ENCODE measurements at regions not wholly inside any gene's neighbourhood (a gene's known extent, or its start where the extent isn't known, plus 50 kb on each side); places are given as distances from the start of the nearest gene placed in this dataset.

- Histone ChIP-seq H3K27ac (no peak overlapping the region), H3K27me3 (no peaks in the 10 kb centered on the region), H3K4me1 (ENCODE audit: insufficient read depth) (no peaks in the 10 kb centered on the region), H3K4me3 (no peak overlapping the region), H3K9me3 (no peaks in the 10 kb centered on the region), H3K36me3 (no peaks in the 10 kb centered on the region)
- intact Hi-C loops (cut with DNase I): no loop called here
- WGBS, 3 donors: 91 to 94% (median 93%) methylated on average over 6 of the region's 6 CpGs
- DNase-seq: no peak
- no peak for TF ChIP-seq POLR2A (IDR thresholded peaks at IDR 0.05)
- TF ChIP-seq CTCF (IDR thresholded peaks at IDR 0.05): no peak
- TF ChIP-seq EP300 (IDR thresholded peaks at IDR 0.05): no peak
Measured at GRCh38 chr10:4028854-4029583, 244.0 kb upstream of the KLF6 start.

DNA sequence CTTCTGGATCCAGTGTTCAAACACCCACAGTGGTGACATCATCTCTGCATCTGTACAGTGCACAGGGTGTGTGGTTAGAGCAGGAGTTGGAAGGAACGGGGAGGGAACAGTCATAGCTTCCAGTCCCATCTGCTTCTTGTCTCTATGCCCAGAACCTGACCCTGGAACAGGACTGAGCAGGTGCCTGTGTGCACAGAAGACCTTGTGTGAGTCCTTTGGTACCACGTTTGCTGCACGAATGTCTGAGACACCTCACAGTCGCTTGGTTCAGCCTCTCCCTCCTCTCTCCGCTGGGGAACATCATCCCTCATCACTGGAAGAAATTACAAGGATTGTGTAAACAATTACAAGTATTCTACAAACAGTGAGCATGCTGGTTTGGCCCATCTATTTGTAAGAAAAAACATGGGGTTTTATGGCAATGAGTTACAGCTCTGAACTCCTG is 243.0 kb upstream of the KLF6 start:
- TF ChIP-seq CTCF (IDR thresholded peaks at IDR 0.05): no peak
- no peak for TF ChIP-seq POLR2A (IDR thresholded peaks at IDR 0.05)
- no peak for TF ChIP-seq EP300 (IDR thresholded peaks at IDR 0.05)
- intact Hi-C loops (cut with DNase I): no loop called here
- 72 to 91% (median 76%) methylated on average over 5 of the region's 5 CpGs for WGBS, 3 donors
- DNase-seq: no peak
- Histone ChIP-seq H3K27ac (no peak overlapping the region), H3K36me3 (no peaks in the 10 kb centered on the region), H3K9me3 (no peaks in the 10 kb centered on the region), H3K4me1 (ENCODE audit: insufficient read depth) (no peaks in the 10 kb centered on the region), H3K4me3 (no peak overlapping the region), H3K27me3 (no peaks in the 10 kb centered on the region)

DNA sequence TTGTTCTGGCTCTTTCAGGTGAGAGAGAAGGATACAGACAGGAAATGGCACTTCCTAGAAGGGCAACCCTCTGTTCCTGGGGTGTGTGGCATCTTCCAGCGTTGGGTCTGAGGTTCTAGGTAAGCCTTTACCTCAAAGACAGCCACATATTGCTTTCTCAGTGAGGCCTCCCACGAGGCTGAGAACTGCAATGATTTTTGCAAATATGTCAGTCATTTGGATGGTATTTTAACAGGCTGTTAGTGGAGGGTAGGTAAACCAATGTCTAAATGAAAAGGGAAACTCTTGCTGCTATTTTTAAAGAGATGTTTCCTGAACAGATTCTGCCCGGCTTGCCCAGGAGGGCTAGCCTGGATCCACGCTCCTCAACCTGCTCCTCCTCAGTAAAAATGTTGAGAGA is 240.3 kb upstream of the KLF6 start:
- TF ChIP-seq EP300 (IDR thresholded peaks at IDR 0.05): no peak
- no peak for TF ChIP-seq POLR2A (IDR thresholded peaks at IDR 0.05)
- no peak for TF ChIP-seq CTCF (IDR thresholded peaks at IDR 0.05)
- no peaks in the 10 kb centered on the region for H3K36me3 ChIP-seq
- intact Hi-C loops (cut with DNase I): no loop called here
- no peak overlapping the region for H3K4me3 ChIP-seq
- H3K27ac ChIP-seq: no peak overlapping the region
- DNase-seq: no peak
- no peaks in the 10 kb centered on the region for H3K27me3 ChIP-seq
- WGBS, 3 donors: 81 to 83% (median 81%) methylated on average over 4 of the region's 4 CpGs
- no peaks in the 10 kb centered on the region for H3K9me3 ChIP-seq
- no peaks in the 10 kb centered on the region for H3K4me1 ChIP-seq (ENCODE audit: insufficient read depth)

- H3K27ac ChIP-seq: no peak overlapping the region
- DNase-seq: no peak
- TF ChIP-seq POLR2A (IDR thresholded peaks at IDR 0.05) (no peak), EP300 (IDR thresholded peaks at IDR 0.05) (no peak), CTCF (IDR thresholded peaks at IDR 0.05) (no peak)
- H3K27me3 ChIP-seq: no peaks in the 10 kb centered on the region
- WGBS, 3 donors: 82 to 84% (median 84%) methylated on average over 14 of the region's 14 CpGs
- no peaks in the 10 kb centered on the region for H3K9me3 ChIP-seq
- H3K36me3 ChIP-seq: no peaks in the 10 kb centered on the region
- intact Hi-C loops (cut with DNase I): no loop called here
- H3K4me3 ChIP-seq: no peak overlapping the region
- no peaks in the 10 kb centered on the region for H3K4me1 ChIP-seq (ENCODE audit: insufficient read depth)
Measured at GRCh38 chr10:4024516-4025245, 239.7 kb upstream of the KLF6 start.
